DND-41 (cell line): ENCODE measurements at regions not wholly inside any gene's neighbourhood (a gene's known extent, or its start where the extent isn't known, plus 50 kb on each side); places are given as distances from the start of the nearest gene placed in this dataset.

Source experiments
- CTCF ChIP-seq: IDR thresholded peaks from 2 replicates; pipeline ENCODE4 v1.5.1; 2012; ENCODE audit warnings: borderline replicate concordance, low read length, moderate library complexity, mild to moderate bottlenecking; ENCODE audit not compliant: poor library complexity, severe bottlenecking; ENCODE audit errors: extremely low read depth
- EZH2 ChIP-seq: IDR thresholded peaks from 3 replicates; pipeline ENCODE4 v1.6.1; 2012; ENCODE audit warnings: borderline replicate concordance, low read depth, mild to moderate bottlenecking, moderate library complexity, low read length, inconsistent platforms; ENCODE audit not compliant: severe bottlenecking

GRCh38 chr9:87796196-87796595, 70.3 kb downstream of the CTSL start:
- TF ChIP-seq CTCF (no peak), EZH2 (no peak)
